HFF-Myc (cell line): ENCODE measurements at regions not wholly inside any gene's neighbourhood (a gene's known extent, or its start where the extent isn't known, plus 50 kb on each side); places are given as distances from the start of the nearest gene placed in this dataset.
"Not testable (repeated sequence)": the region's sequence is repeated elsewhere in the genome, so short reads cannot be mapped to it uniquely, and the experiment has no call there.

Source experiments
- DNase-seq: peaks from one replicate; pipeline ENCODE4 v3.0.0-alpha.2; 2011; ENCODE audit warnings: low read depth; ENCODE audit errors: extremely low read depth
- H3K4me3 ChIP-seq: replicated peaks from 2 replicates; pipeline ENCODE4 v1.5.1; 2011; ENCODE audit warnings: low read depth, mild to moderate bottlenecking, control low read depth, low read length
- CTCF ChIP-seq: IDR thresholded peaks from 2 replicates; pipeline ENCODE4 v1.5.1; 2012; ENCODE audit warnings: mild to moderate bottlenecking, low read depth, low read length, control low read depth; ENCODE audit errors: missing control alignments

- DNase-seq: no peak
- TF ChIP-seq CTCF: no peak
- no peak overlapping the region for H3K4me3 ChIP-seq
Observed at GRCh38 chr1:187568067-187568466, 739.3 kb downstream of the PLA2G4A start.

GRCh38 chr1:187570166-187570565, 741.4 kb downstream of the PLA2G4A start:
- DNase-seq: no peak
- TF ChIP-seq CTCF: no peak

GRCh38 chr1:187577610-187578009, 748.9 kb downstream of the PLA2G4A start:
- no peak for TF ChIP-seq CTCF
- DNase-seq: no peak
- H3K4me3 ChIP-seq: no peak overlapping the region

More at GRCh38 chr1:187570166-187570565, 741.4 kb downstream of the PLA2G4A start:
- no peak overlapping the region for H3K4me3 ChIP-seq

- DNase-seq: no peak
- no peak overlapping the region for H3K4me3 ChIP-seq
- TF ChIP-seq CTCF: no peak
Observed at GRCh38 chr1:187588917-187589316, 760.2 kb downstream of the PLA2G4A start.

GRCh38 chr1:187605736-187606135, 777.0 kb downstream of the PLA2G4A start:
- H3K4me3 ChIP-seq: no peak overlapping the region
- no peak for TF ChIP-seq CTCF
- DNase-seq: no peak

- not testable (repeated sequence) for DNase-seq, H3K4me3 ChIP-seq
Observed at GRCh38 chr1:187615853-187616735, 787.3 kb downstream of the PLA2G4A start.

GRCh38 chr1:187616830-187617229, 788.1 kb downstream of the PLA2G4A start:
- not testable (repeated sequence) for H3K4me3 ChIP-seq, DNase-seq

GRCh38 chr1:187617776-187618175, 789.0 kb downstream of the PLA2G4A start:
- no peak overlapping the region for H3K4me3 ChIP-seq
- no peak for DNase-seq
- no peak for TF ChIP-seq CTCF
